Transverse colon (tissue), 4 donors: ENCODE measurements at regions not wholly inside any gene's neighbourhood (a gene's known extent, or its start where the extent isn't known, plus 50 kb on each side); places are given as distances from the start of the nearest gene placed in this dataset.

ENCODE experiments used
- EP300 ChIP-seq: sonication (generic); formaldehyde crosslinking; IDR thresholded peaks from one replicate; pipeline ENCODE4 v1.6.1; 2017; ENCODE audit warnings: antibody characterized with exemption, low read depth
- POLR2A ChIP-seq: fragments of 450-650 bp; IDR thresholded peaks from one replicate; pipeline ENCODE4 v1.6.1; 2016; ENCODE audit warnings: antibody characterized with exemption, mild to moderate bottlenecking, moderate library complexity
- POLR2AphosphoS5 ChIP-seq, 3 donors: sonication (generic); formaldehyde crosslinking; IDR thresholded peaks; one replicate each; pipeline ENCODE4 v1.6.1; 2016; ENCODE audit warnings: antibody characterized with exemption in 3 of 3
- TF ChIP-seq, protein P1 (sequence below), 5 experiments: fragments of 200-600 bp in 3 of 5; fragments of 450-650 bp in 2 of 5; sonication (generic) in 3 of 5; IDR thresholded peaks; 1 replicate in 2 of 5; 2 replicates in 3 of 5; pipeline ENCODE4 v1.5.1; 2016 to 2017; ENCODE audit warnings: antibody characterized with exemption in 5 of 5, inconsistent platforms in 3 of 5, mild to moderate bottlenecking in 2 of 5, moderate library complexity in 1 of 5

GRCh38 chr13:21762512-21762911, 91.6 kb downstream of the FGF9 start:
- TF ChIP-seq EP300 (no peak), POLR2A (no peak), POLR2AphosphoS5 (IDR thresholded peaks at IDR 0.05) (no peak)
- TF ChIP-seq, protein P1, sequence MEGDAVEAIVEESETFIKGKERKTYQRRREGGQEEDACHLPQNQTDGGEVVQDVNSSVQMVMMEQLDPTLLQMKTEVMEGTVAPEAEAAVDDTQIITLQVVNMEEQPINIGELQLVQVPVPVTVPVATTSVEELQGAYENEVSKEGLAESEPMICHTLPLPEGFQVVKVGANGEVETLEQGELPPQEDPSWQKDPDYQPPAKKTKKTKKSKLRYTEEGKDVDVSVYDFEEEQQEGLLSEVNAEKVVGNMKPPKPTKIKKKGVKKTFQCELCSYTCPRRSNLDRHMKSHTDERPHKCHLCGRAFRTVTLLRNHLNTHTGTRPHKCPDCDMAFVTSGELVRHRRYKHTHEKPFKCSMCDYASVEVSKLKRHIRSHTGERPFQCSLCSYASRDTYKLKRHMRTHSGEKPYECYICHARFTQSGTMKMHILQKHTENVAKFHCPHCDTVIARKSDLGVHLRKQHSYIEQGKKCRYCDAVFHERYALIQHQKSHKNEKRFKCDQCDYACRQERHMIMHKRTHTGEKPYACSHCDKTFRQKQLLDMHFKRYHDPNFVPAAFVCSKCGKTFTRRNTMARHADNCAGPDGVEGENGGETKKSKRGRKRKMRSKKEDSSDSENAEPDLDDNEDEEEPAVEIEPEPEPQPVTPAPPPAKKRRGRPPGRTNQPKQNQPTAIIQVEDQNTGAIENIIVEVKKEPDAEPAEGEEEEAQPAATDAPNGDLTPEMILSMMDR (IDR thresholded peaks at IDR 0.05), result no peak
